OCI-LY3 (cell line): ENCODE measurements at regions not wholly inside any gene's neighbourhood (a gene's known extent, or its start where the extent isn't known, plus 50 kb on each side); places are given as distances from the start of the nearest gene placed in this dataset.
"Not testable (repeated sequence)": the region's sequence is repeated elsewhere in the genome, so short reads cannot be mapped to it uniquely, and the experiment has no call there.

Experiments
- H2AFZ ChIP-seq: fragments of 200-600, 300-600 bp; shearing (Covaris generic); 2 replicates; pipeline ENCODE4 v1.6.0; 2014; ENCODE audit warnings: antibody characterized with exemption, low read depth, low read length
- H3K27ac ChIP-seq: fragments of 200-600, 300-600 bp; sonication (generic); 2 replicates; pipeline ENCODE4 v1.5.1; 2014; ENCODE audit warnings: mild to moderate bottlenecking, low read length, moderate library complexity, mixed read lengths
- H3K27me3 ChIP-seq: fragments of 200-600, 300-600 bp; sonication (generic); 2 replicates; pipeline ENCODE4 v1.6.1; 2014; ENCODE audit warnings: low read depth, low read length, mixed read lengths
- H3K36me3 ChIP-seq: fragments of 200-600, 300-600 bp; sonication (generic); replicated peaks from 2 replicates; pipeline ENCODE3; 2014; ENCODE audit warnings: low read depth, low read length, mixed read lengths
- H3K4me1 ChIP-seq: fragments of 300-600, 200-600 bp; sonication (generic); 2 replicates; pipeline ENCODE4 v1.6.1; 2014; ENCODE audit warnings: low read length, mixed read lengths
- H3K4me2 ChIP-seq: fragments of 200-600, 300-600 bp; sonication (generic); 2 replicates; pipeline ENCODE4 v1.6.1; 2014; ENCODE audit warnings: low read length, mixed read lengths
- H3K4me3 ChIP-seq: fragments of 300-600, 200-600 bp; sonication (generic); 2 replicates; pipeline ENCODE4 v1.5.1; 2014; ENCODE audit warnings: antibody characterized with exemption, mild to moderate bottlenecking, low read length, moderate library complexity
- H3K79me2 ChIP-seq: fragments of 300-600, 200-600 bp; shearing (Covaris generic); 2 replicates; pipeline ENCODE4 v1.6.1; 2014; ENCODE audit warnings: mild to moderate bottlenecking, low read length, mixed read lengths
- H3K9ac ChIP-seq: fragments of 300-600, 200-600 bp; shearing (Covaris generic); 2 replicates; pipeline ENCODE4 v1.6.0; 2014; ENCODE audit warnings: mild to moderate bottlenecking, low read length, moderate library complexity
- H3K9me3 ChIP-seq: fragments of 200-600, 300-600 bp; shearing (Covaris generic); 2 replicates; pipeline ENCODE4 v1.6.1; 2014; ENCODE audit warnings: low read length, mixed read lengths; ENCODE audit not compliant: insufficient read depth
- H4K20me1 ChIP-seq: fragments of 200-600, 300-600 bp; sonication (generic); 2 replicates; pipeline ENCODE4 v1.6.1; 2016; ENCODE audit warnings: low read length, mixed read lengths; ENCODE audit not compliant: insufficient read depth
- EZH2phosphoT487 ChIP-seq: fragments of 200-600 bp; shearing (Covaris generic); IDR thresholded peaks from 2 replicates; pipeline ENCODE4 v1.6.1; 2018; ENCODE audit warnings: antibody characterized with exemption, mixed run types, low read depth
- TF ChIP-seq, protein P1 (sequence below): fragments of 200-600, 300-600 bp; sonication (generic); IDR thresholded peaks from 2 replicates; pipeline ENCODE4 v1.5.1; 2014; ENCODE audit warnings: antibody characterized with exemption, low read length, low read depth

DNA sequence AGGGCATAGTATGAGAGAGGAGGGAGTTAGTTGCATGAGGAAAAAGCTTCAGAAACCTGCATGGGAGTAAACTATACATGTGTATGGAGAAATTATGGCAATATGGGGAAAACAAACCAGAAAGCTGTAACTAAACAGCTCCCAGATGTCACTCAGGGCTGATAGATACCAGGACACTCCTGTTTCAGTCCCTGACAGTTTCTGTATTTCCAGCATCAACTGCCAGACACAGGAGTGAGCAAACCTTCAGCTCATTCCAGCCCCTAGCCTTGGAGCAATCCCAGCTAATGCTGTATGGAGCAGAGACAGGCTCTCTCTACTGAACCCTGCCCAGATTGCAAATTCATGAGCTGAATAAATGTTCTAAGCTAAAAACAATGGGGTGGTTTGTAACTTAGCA, 382.9 kb upstream of the MAGEB18 start:
- no peak overlapping the region for H3K9ac ChIP-seq
- H2AFZ ChIP-seq = no peak overlapping the region
- H3K4me2 ChIP-seq = no peak overlapping the region
- no peaks in the 10 kb centered on the region for H3K36me3 ChIP-seq
- no peaks in the 10 kb centered on the region for H3K9me3 ChIP-seq
- H3K27me3 ChIP-seq = no peaks in the 10 kb centered on the region
- H3K4me1 ChIP-seq = no peaks in the 10 kb centered on the region
- TF ChIP-seq EZH2phosphoT487 = no peak
- TF ChIP-seq, protein P1, sequence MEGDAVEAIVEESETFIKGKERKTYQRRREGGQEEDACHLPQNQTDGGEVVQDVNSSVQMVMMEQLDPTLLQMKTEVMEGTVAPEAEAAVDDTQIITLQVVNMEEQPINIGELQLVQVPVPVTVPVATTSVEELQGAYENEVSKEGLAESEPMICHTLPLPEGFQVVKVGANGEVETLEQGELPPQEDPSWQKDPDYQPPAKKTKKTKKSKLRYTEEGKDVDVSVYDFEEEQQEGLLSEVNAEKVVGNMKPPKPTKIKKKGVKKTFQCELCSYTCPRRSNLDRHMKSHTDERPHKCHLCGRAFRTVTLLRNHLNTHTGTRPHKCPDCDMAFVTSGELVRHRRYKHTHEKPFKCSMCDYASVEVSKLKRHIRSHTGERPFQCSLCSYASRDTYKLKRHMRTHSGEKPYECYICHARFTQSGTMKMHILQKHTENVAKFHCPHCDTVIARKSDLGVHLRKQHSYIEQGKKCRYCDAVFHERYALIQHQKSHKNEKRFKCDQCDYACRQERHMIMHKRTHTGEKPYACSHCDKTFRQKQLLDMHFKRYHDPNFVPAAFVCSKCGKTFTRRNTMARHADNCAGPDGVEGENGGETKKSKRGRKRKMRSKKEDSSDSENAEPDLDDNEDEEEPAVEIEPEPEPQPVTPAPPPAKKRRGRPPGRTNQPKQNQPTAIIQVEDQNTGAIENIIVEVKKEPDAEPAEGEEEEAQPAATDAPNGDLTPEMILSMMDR = no peak
- H3K4me3 ChIP-seq = no peak overlapping the region
- no peaks in the 10 kb centered on the region for H4K20me1 ChIP-seq
- H3K27ac ChIP-seq = no peak overlapping the region
- no peaks in the 10 kb centered on the region for H3K79me2 ChIP-seq

DNA sequence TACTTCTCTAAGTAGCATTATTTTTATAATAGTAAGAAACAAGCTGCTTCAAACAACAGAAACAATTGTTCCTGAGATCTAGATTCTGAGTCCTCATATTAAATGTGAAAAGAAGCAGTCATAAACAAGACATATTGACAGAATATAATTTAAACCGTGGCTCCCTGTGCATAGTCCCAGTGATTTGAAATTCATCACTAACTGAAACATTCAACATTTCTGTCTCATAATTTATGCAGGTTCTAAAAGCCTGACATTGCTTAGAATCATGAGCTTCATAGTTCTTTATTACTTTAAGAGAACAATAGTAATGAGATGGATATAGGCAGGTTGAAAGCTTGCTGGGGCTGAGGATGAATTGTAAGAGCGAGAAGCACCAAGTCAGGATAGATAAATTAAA, 375.5 kb upstream of the MAGEB18 start:
- Histone ChIP-seq H2AFZ (no peak overlapping the region), H3K4me1 (no peaks in the 10 kb centered on the region), H3K4me3 (no peak overlapping the region), H3K27me3 (no peaks in the 10 kb centered on the region), H4K20me1 (no peaks in the 10 kb centered on the region), H3K27ac (no peak overlapping the region), H3K36me3 (no peaks in the 10 kb centered on the region), H3K4me2 (no peak overlapping the region), H3K9ac (no peak overlapping the region), H3K79me2 (no peaks in the 10 kb centered on the region), H3K9me3 (no peaks in the 10 kb centered on the region)
- TF ChIP-seq, protein P1 = no peak
- no peak for TF ChIP-seq EZH2phosphoT487

DNA sequence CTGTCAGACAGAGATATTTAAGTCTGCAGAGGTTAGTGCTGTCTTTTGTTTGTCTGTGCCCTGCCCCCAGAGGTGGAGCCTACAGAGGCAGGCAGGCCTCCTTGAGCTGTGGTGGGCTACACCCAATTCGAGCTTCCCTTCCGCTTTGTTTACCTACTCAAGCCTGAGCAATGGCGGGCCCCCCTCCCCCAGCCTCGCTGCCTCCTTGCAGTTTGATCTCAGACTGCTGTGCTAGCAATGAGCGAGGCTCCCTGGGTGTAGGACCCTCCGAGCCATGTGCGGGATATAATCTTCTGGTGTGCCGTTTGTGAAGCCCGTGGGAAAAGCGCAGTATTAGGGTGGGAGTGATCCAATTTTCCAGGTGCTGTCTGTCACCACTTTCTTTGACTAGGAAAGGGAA, 366.3 kb upstream of the MAGEB18 start:
- not testable (repeated sequence) for H3K4me3 ChIP-seq, H3K27me3 ChIP-seq, H3K9ac ChIP-seq, H3K79me2 ChIP-seq, H3K36me3 ChIP-seq, H3K9me3 ChIP-seq, H4K20me1 ChIP-seq, H3K4me2 ChIP-seq, H3K27ac ChIP-seq, H2AFZ ChIP-seq, H3K4me1 ChIP-seq

DNA sequence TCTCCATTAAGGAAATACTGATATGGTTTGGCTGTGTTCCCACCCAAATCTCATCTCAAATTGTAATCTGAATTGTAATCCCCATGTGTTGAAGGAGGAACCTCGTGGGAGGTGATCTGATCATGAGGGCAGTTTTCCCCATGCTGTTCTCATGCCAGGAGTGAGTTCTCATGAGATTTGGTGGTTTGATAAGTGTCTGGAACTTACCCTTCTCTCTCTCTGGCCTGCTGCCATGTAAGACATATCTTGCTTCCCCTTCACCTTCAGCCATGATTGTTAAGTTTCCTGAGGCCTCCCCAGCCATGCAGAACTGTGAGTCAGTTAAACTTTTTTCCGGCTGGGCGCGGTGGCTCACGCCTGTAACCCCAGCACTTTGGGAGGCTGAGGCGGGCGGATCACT, 340.3 kb upstream of the MAGEB18 start:
- H2AFZ ChIP-seq, H3K9me3 ChIP-seq, H3K4me3 ChIP-seq, H3K4me2 ChIP-seq, H3K9ac ChIP-seq, H3K27me3 ChIP-seq, H3K27ac ChIP-seq, H4K20me1 ChIP-seq, H3K36me3 ChIP-seq, H3K79me2 ChIP-seq, H3K4me1 ChIP-seq: not testable (repeated sequence)

DNA sequence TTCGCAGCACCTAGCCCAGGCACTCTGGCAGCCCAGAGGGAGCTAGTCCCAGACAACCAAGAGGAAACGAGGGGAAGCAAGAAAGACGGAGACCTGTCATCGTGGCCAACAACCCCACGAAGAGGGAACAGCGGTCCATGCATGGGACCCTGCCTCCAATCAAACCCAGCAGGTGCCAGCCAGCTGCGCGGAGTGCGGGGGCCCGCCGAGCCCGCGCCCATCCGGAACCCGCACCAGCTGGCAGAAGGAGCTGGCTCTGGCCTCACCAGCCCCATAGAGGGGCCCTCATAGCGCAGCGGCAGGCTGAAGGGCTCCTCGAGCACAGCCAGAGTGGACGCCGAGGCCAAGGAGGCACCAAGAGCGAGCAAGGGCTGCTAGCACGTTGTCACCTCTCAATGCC, 332.4 kb upstream of the MAGEB18 start:
- TF ChIP-seq, protein P1 = no peak
- no peak for TF ChIP-seq EZH2phosphoT487
- Histone ChIP-seq H3K4me1 (no peaks in the 10 kb centered on the region), H3K4me2 (no peak overlapping the region), H3K9me3 (no peaks in the 10 kb centered on the region), H2AFZ (no peak overlapping the region), H3K79me2 (no peaks in the 10 kb centered on the region), H3K27ac (no peak overlapping the region), H3K9ac (no peak overlapping the region), H3K36me3 (no peaks in the 10 kb centered on the region), H4K20me1 (no peaks in the 10 kb centered on the region), H3K4me3 (no peak overlapping the region), H3K27me3 (no peaks in the 10 kb centered on the region)
